ENCODE measurements at regions not wholly inside any gene's neighbourhood (a gene's known extent, or its start where the extent isn't known, plus 50 kb on each side); places are given as distances from the start of the nearest gene placed in this dataset.
A peak's percentile ranks its signal among the peaks of the same experiment; 100 is the strongest.

- peak; percentile 92 for DNase-seq (ENCODE audit: low spot score)
Measured at GRCh38 chr3:168249550-168250414, 154.1 kb upstream of the GOLIM4 start.

GRCh38 chr3:168249205-168249549 is 153.5 kb upstream of the GOLIM4 start:
- DNase-seq (ENCODE audit: low spot score), result no peak

GRCh38 chr3:168248383-168249204 is 152.9 kb upstream of the GOLIM4 start:
- peak; percentile 69 for DNase-seq (ENCODE audit: low spot score)

GRCh38 chr3:168241156-168241555 is 145.4 kb upstream of the GOLIM4 start:
- DNase-seq (ENCODE audit: low spot score), result no peak

GRCh38 chr3:168239287-168239686 is 143.6 kb upstream of the GOLIM4 start:
- DNase-seq (ENCODE audit: low spot score), result no peak

- no peak for DNase-seq (ENCODE audit: low spot score)
Measured at GRCh38 chr3:168233001-168233400, 137.3 kb upstream of the GOLIM4 start.

- no peak for DNase-seq (ENCODE audit: low spot score)
Measured at GRCh38 chr3:168223085-168223484, 127.4 kb upstream of the GOLIM4 start.

GRCh38 chr3:168220556-168220955 is 124.8 kb upstream of the GOLIM4 start:
- no peak for DNase-seq (ENCODE audit: low spot score)

GRCh38 chr3:168219530-168219929 is 123.8 kb upstream of the GOLIM4 start:
- no peak for DNase-seq (ENCODE audit: low spot score)

GRCh38 chr3:168218600-168218999 is 122.9 kb upstream of the GOLIM4 start:
- DNase-seq (ENCODE audit: low spot score), result no peak

- DNase-seq (ENCODE audit: low spot score), result no peak
Measured at GRCh38 chr3:168216851-168217250, 121.1 kb upstream of the GOLIM4 start.

- DNase-seq (ENCODE audit: low spot score), result no peak
Measured at GRCh38 chr3:168213920-168214319, 118.2 kb upstream of the GOLIM4 start.

- DNase-seq (ENCODE audit: low spot score), result peak; percentile 76
Measured at GRCh38 chr3:168212664-168213285, 117.1 kb upstream of the GOLIM4 start.

GRCh38 chr3:168205451-168205850 is 109.7 kb upstream of the GOLIM4 start:
- DNase-seq (ENCODE audit: low spot score), result no peak

- DNase-seq (ENCODE audit: low spot score), result no peak
Measured at GRCh38 chr3:168197162-168197561, 101.4 kb upstream of the GOLIM4 start.

- DNase-seq (ENCODE audit: low spot score), result no peak
Measured at GRCh38 chr3:168191856-168192255, 96.1 kb upstream of the GOLIM4 start.

GRCh38 chr3:168187233-168187632 is 91.5 kb upstream of the GOLIM4 start:
- no peak for DNase-seq (ENCODE audit: low spot score)

GRCh38 chr3:168186293-168186983 is 90.7 kb upstream of the GOLIM4 start:
- no peak for DNase-seq (ENCODE audit: low spot score)

- no peak for DNase-seq (ENCODE audit: low spot score)
Measured at GRCh38 chr3:168183774-168184173, 88.0 kb upstream of the GOLIM4 start.

GRCh38 chr3:168168743-168169142 is 73.0 kb upstream of the GOLIM4 start:
- DNase-seq (ENCODE audit: low spot score), result no peak

GRCh38 chr3:168165390-168166269 is 69.9 kb upstream of the GOLIM4 start:
- peak; percentile 73 for DNase-seq (ENCODE audit: low spot score)
